SK-MEL-5 (cell line): ENCODE measurements at regions not wholly inside any gene's neighbourhood (a gene's known extent, or its start where the extent isn't known, plus 50 kb on each side); places are given as distances from the start of the nearest gene placed in this dataset.

Experiments
- DNase-seq: peaks from one replicate; pipeline ENCODE4 v3.0.0-alpha.2; 2016; ENCODE audit warnings: low read depth, low spot score
- in situ Hi-C: cut with HindIII; loops from 2 replicates; pipeline ENCODE4 v1.10.0; 2016; ENCODE audit warnings: low sequenced_read_pairs, high pct_unique_total_duplicates, low pct_unique_long_range_greater_than_20kb

- in situ Hi-C loops: no loop called here
- DNase-seq: peak; percentile 53
Observed at GRCh38 chr9:84121991-84122523, 141.5 kb downstream of the RMI1 start.

- no peak for DNase-seq
- in situ Hi-C loops: no loop called here
Observed at GRCh38 chr9:84122572-84122971, 142.0 kb downstream of the RMI1 start.

- in situ Hi-C loops: no loop called here
Observed at GRCh38 chr9:84123648-84124406, 143.2 kb downstream of the RMI1 start.

GRCh38 chr9:84125046-84125445, 144.4 kb downstream of the RMI1 start:
- in situ Hi-C loops: no loop called here
- DNase-seq: peak; percentile 87

More at GRCh38 chr9:84123648-84124406, 143.2 kb downstream of the RMI1 start:
- no peak for DNase-seq

GRCh38 chr9:84129529-84129928, 148.9 kb downstream of the RMI1 start:
- in situ Hi-C loops: no loop called here
- no peak for DNase-seq

GRCh38 chr9:84136119-84136868, 155.7 kb downstream of the RMI1 start:
- in situ Hi-C loops: no loop called here
- DNase-seq: peak; percentile 19

GRCh38 chr9:84137968-84138367, 157.4 kb downstream of the RMI1 start:
- in situ Hi-C loops: no loop called here
- peak; percentile 51 for DNase-seq

- in situ Hi-C loops: no loop called here
- no peak for DNase-seq
Observed at GRCh38 chr9:84138541-84138940, 157.9 kb downstream of the RMI1 start.

GRCh38 chr9:84139296-84140070, 158.9 kb downstream of the RMI1 start:
- in situ Hi-C loops: no loop called here
- no peak for DNase-seq

- DNase-seq: no peak
- in situ Hi-C loops: no loop called here
Observed at GRCh38 chr9:84140535-84141101, 160.0 kb downstream of the RMI1 start.

- DNase-seq: no peak
- in situ Hi-C loops: no loop called here
Observed at GRCh38 chr9:84141741-84142370, 161.3 kb downstream of the RMI1 start.

GRCh38 chr9:84145031-84145430, 164.4 kb downstream of the RMI1 start:
- DNase-seq: no peak
- in situ Hi-C loops: no loop called here

- DNase-seq: no peak
- in situ Hi-C loops: no loop called here
Observed at GRCh38 chr9:84145780-84146179, 165.2 kb downstream of the RMI1 start.

GRCh38 chr9:84146893-84147710, 166.5 kb downstream of the RMI1 start:
- DNase-seq: no peak
- in situ Hi-C loops: no loop called here

- in situ Hi-C loops: no loop called here
- no peak for DNase-seq
Observed at GRCh38 chr9:84151236-84151635, 170.6 kb downstream of the RMI1 start.

- no peak for DNase-seq
- in situ Hi-C loops: no loop called here
Observed at GRCh38 chr9:84151640-84152039, 171.0 kb downstream of the RMI1 start.

GRCh38 chr9:84152204-84152603, 171.6 kb downstream of the RMI1 start:
- in situ Hi-C loops: no loop called here
- no peak for DNase-seq
